ENCODE measurements at regions not wholly inside any gene's neighbourhood (a gene's known extent, or its start where the extent isn't known, plus 50 kb on each side); places are given as distances from the start of the nearest gene placed in this dataset.

DNA sequence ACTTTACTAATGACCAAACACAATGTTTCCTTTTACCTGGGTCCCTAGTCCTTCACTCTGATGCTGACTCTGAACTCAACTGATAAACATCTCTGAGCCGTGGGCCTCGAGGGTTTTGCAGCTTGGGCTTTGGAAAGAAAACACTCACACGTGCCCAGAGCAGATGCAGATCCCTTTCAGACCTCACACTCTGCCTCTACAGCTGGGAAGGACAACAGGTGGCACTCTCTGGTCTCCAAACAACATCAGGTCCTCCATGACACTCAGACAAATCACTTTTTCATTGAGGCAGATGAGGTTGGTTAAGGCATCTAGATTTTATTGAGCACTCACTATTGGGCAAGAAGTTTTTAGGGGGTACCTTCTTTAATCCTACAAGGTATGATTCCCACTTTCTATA lies 64.7 kb upstream of the NTRK3 start:
- TF ChIP-seq, protein P1, sequence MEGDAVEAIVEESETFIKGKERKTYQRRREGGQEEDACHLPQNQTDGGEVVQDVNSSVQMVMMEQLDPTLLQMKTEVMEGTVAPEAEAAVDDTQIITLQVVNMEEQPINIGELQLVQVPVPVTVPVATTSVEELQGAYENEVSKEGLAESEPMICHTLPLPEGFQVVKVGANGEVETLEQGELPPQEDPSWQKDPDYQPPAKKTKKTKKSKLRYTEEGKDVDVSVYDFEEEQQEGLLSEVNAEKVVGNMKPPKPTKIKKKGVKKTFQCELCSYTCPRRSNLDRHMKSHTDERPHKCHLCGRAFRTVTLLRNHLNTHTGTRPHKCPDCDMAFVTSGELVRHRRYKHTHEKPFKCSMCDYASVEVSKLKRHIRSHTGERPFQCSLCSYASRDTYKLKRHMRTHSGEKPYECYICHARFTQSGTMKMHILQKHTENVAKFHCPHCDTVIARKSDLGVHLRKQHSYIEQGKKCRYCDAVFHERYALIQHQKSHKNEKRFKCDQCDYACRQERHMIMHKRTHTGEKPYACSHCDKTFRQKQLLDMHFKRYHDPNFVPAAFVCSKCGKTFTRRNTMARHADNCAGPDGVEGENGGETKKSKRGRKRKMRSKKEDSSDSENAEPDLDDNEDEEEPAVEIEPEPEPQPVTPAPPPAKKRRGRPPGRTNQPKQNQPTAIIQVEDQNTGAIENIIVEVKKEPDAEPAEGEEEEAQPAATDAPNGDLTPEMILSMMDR (IDR thresholded peaks at IDR 0.05), result no peak
- no peak for TF ChIP-seq EZH2 (IDR thresholded peaks at IDR 0.05)
- TF ChIP-seq EZH2phosphoT487 (IDR thresholded peaks at IDR 0.05), result no peak
